RWPE1 (cell line): ENCODE measurements at regions not wholly inside any gene's neighbourhood (a gene's known extent, or its start where the extent isn't known, plus 50 kb on each side); places are given as distances from the start of the nearest gene placed in this dataset.

Experiments
- CTCF ChIA-PET: fragments of 350-600 bp; sonication (Branson Sonifier 250); formaldehyde crosslinking; extraction: SDS; loops from one replicate; lab custom pipeline; 2021; lab: Yijun Ruan, JAX
- POLR2A ChIA-PET: fragments of 400-600 bp; formaldehyde crosslinking; extraction: SDS; loops from one replicate; lab custom pipeline; 2020; ENCODE audit warnings: antibody characterized with exemption; ENCODE audit not compliant: low non-redundant PET; lab: Yijun Ruan, JAX
- DNase-seq: peaks from one replicate; pipeline ENCODE4 v3.0.0; 2012; ENCODE audit warnings: low spot score
- H3K27ac ChIP-seq: fragments of 450-650 bp; 2 replicates; pipeline ENCODE4 v1.5.1; 2017
- TF ChIP-seq, protein P1 (sequence below): fragments of 450-650 bp; conservative IDR thresholded peaks from 2 replicates; pipeline ENCODE4 v1.5.1; 2017; ENCODE audit warnings: low read depth, mild to moderate bottlenecking

DNA sequence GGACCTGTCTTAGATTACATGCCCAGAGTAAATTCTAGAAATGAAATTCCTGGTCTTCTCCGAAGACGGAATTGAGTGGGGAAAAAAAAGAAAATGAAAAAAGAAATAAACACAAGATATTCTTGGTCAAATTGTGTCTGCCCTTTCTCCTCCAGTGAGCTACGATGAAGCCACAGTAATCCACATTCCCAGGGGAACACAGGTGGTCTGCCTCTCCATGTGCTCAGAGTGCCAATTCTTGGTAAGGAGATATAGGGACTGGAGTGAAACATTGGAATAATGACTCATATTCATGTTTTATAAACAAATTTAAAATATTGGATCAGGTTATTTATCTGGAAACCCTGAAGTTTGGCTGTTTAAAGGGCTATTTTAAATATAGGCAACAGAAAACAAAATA lies 54.2 kb upstream of the MGST2 start:
- no peak overlapping the region for H3K27ac ChIP-seq
- TF ChIP-seq, protein P1, sequence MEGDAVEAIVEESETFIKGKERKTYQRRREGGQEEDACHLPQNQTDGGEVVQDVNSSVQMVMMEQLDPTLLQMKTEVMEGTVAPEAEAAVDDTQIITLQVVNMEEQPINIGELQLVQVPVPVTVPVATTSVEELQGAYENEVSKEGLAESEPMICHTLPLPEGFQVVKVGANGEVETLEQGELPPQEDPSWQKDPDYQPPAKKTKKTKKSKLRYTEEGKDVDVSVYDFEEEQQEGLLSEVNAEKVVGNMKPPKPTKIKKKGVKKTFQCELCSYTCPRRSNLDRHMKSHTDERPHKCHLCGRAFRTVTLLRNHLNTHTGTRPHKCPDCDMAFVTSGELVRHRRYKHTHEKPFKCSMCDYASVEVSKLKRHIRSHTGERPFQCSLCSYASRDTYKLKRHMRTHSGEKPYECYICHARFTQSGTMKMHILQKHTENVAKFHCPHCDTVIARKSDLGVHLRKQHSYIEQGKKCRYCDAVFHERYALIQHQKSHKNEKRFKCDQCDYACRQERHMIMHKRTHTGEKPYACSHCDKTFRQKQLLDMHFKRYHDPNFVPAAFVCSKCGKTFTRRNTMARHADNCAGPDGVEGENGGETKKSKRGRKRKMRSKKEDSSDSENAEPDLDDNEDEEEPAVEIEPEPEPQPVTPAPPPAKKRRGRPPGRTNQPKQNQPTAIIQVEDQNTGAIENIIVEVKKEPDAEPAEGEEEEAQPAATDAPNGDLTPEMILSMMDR = no peak
- CTCF ChIA-PET = interaction anchor here (0.5 to 0.7 kb wide), 2 partner anchors 8 to 1794 kb away, joined by 3 to 4 read pairs; no protein-coding TSS in a partner anchor
- DNase-seq = no peak
- POLR2A ChIA-PET = no interaction called here

DNA sequence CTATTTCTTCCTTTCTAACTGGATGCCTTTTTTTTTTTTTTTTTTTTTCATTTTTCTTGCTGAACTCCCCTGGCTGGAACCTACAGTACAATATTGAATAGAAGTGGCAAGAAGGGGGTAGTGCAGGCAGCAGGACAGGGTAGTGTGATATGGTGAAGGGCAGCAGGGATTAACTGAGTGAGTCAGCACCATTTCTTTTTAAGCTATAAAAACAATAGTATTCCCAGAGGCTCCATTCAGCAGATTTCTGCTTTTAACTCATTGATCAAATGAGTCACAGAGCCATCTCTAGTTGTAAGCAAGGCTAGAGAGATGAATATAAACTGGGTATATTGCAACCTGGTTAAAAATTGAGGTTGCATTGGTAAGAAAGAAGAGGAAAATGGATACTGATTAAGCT lies 53.6 kb upstream of the SETD7 start:
- POLR2A ChIA-PET = no interaction called here
- H3K27ac ChIP-seq = no peak overlapping the region
- TF ChIP-seq, protein P1 = no peak
- CTCF ChIA-PET = no interaction called here
- no peak for DNase-seq

DNA sequence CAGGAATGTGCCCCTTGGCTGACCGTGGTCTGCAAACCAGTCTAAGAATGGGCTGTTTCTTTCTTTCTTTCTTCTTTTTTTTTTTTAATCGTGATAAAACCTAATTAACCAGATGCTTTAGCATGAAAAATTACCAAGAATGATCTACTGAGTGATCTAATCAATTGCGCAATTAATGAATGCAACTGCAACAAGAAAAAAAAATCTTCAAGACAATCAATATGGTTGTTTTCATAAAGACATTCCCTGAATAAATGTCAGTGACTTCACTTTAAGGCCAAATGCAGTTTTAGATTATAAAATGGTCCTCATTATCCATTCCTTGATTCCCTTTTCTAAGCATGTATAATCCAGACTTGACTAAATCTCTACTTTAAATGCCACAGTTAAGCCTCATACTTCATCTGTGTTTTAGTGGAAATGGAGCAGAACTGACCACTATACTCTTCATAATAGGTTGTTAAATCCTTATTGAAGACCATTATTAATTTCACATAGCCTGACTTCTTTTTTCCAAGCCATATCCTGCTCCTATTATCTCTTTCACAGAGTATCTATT lies 51.6 kb upstream of the SETD7 start:
- CTCF ChIA-PET = interaction anchor here (1.0 kb wide), 1 partner anchor 12 kb away, joined by 5 read pairs; no protein-coding TSS in a partner anchor
- no peak for DNase-seq
- POLR2A ChIA-PET = no interaction called here
- H3K27ac ChIP-seq = no peak overlapping the region
- TF ChIP-seq, protein P1 = no peak

DNA sequence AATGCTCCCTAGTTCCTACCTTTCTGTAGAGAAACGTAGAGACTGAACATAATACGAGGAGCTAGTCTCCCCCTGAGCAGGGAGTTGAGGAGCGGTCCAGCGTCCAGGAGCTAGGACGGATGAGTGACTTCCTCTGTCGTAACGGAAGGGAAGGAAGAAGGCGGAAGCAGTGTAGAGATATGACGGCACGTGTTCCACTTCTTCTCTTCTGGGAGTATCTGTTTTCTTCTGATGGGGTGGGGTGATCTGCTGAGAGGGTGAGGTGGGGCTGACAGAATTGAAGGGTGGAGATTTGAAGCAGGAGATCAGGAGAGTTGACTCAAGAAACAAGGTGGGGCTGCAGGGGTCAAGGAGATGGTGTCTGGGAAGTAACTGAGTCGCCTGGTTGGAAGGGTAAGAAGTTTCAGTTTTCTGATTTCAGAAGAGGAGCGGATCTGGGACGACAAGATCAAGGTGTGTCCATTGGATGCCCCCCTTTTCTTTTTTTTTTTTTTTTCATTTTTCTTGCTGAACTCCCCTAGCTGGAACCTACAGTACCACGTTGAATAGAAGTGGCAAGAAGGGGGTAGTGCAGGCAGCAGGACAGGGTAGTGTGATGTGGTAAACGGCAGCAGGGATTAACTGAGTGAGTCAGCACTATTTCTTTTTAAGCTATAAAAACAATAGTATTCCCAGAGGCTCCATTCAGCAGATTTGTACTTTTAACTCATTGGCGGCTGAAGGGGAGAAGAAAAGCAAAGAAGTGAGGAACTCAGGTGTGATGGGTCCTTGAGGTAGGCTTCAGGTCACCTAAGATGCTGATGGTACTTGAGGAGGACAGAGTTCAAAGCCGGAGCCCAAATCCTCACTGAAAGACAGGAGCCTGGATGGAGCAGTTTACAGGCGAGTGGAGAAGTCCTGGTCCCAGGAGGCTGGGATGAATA lies 50.8 kb upstream of the SETD7 start:
- TF ChIP-seq, protein P1 = no peak
- ChIA-PET POLR2A (no interaction called here), CTCF (interaction anchor here (0.6 to 5.2 kb wide), 4 partner anchors 11 to 62 kb away, joined by 3 to 54 read pairs (median 6); no protein-coding TSS in a partner anchor)
- DNase-seq = no peak
- no peak overlapping the region for H3K27ac ChIP-seq

DNA sequence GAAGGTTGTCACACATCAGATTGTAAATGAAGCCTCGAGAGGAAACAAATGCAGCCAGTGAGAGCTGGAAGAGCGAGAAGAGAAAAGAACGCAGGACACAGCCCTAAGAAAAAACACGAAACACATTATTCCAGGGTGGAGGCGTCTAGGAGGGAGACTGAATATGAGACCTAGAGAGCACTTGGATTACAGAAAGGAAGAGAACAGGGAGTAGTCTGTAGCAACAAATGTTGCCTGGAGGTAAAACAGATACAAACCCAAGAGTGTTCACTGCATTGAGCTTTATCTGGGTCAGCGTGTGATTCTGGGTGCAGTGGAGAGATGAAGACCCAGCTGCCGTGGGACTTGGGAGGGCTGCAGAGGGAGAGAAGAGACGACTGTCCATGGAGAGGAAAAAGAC lies 50.1 kb upstream of the SETD7 start:
- no peak for DNase-seq
- POLR2A ChIA-PET = no interaction called here
- TF ChIP-seq, protein P1 = no peak
- CTCF ChIA-PET = interaction anchor here (0.6 to 5.2 kb wide), 3 partner anchors 46 to 61 kb away, joined by 3 to 54 read pairs (median 7); no protein-coding TSS in a partner anchor
- no peak overlapping the region for H3K27ac ChIP-seq
